ENCODE measurements at regions not wholly inside any gene's neighbourhood (a gene's known extent, or its start where the extent isn't known, plus 50 kb on each side); places are given as distances from the start of the nearest gene placed in this dataset.

DNA sequence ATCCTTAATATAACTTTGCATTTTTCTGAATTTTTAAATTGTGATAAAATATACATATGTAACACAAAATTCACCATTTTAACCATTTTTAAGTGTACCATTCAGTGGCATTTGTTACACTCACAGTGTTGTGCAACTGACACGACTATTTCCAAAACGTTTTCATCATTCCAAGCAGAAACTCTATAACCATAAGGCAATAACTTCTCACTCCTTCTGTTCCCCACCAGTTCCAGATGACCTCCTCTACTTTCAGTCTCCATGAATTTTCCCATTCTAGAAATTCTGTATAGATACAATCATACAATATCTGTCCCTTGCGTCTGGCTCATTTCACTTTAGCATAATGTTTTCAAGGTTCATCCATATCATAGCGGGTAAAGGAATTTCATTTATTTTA is 223.5 kb upstream of the TTC14 start (continued):
- TF ChIP-seq, protein P1, sequence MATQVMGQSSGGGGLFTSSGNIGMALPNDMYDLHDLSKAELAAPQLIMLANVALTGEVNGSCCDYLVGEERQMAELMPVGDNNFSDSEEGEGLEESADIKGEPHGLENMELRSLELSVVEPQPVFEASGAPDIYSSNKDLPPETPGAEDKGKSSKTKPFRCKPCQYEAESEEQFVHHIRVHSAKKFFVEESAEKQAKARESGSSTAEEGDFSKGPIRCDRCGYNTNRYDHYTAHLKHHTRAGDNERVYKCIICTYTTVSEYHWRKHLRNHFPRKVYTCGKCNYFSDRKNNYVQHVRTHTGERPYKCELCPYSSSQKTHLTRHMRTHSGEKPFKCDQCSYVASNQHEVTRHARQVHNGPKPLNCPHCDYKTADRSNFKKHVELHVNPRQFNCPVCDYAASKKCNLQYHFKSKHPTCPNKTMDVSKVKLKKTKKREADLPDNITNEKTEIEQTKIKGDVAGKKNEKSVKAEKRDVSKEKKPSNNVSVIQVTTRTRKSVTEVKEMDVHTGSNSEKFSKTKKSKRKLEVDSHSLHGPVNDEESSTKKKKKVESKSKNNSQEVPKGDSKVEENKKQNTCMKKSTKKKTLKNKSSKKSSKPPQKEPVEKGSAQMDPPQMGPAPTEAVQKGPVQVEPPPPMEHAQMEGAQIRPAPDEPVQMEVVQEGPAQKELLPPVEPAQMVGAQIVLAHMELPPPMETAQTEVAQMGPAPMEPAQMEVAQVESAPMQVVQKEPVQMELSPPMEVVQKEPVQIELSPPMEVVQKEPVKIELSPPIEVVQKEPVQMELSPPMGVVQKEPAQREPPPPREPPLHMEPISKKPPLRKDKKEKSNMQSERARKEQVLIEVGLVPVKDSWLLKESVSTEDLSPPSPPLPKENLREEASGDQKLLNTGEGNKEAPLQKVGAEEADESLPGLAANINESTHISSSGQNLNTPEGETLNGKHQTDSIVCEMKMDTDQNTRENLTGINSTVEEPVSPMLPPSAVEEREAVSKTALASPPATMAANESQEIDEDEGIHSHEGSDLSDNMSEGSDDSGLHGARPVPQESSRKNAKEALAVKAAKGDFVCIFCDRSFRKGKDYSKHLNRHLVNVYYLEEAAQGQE (IDR thresholded peaks at IDR 0.05; ENCODE audit: low read depth, low read length), result no peak
- TF ChIP-seq SMC3 (IDR thresholded peaks at IDR 0.05; ENCODE audit: low read depth, low read length), result no peak
- TF ChIP-seq, protein P2, sequence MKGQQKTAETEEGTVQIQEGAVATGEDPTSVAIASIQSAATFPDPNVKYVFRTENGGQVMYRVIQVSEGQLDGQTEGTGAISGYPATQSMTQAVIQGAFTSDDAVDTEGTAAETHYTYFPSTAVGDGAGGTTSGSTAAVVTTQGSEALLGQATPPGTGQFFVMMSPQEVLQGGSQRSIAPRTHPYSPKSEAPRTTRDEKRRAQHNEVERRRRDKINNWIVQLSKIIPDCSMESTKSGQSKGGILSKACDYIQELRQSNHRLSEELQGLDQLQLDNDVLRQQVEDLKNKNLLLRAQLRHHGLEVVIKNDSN (IDR thresholded peaks at IDR 0.05; ENCODE audit: borderline replicate concordance, low read depth), result no peak
- TF ChIP-seq CHD2 (IDR thresholded peaks at IDR 0.05; ENCODE audit: low read length, partially characterized antibody), result no peak
- TF ChIP-seq, protein P3, sequence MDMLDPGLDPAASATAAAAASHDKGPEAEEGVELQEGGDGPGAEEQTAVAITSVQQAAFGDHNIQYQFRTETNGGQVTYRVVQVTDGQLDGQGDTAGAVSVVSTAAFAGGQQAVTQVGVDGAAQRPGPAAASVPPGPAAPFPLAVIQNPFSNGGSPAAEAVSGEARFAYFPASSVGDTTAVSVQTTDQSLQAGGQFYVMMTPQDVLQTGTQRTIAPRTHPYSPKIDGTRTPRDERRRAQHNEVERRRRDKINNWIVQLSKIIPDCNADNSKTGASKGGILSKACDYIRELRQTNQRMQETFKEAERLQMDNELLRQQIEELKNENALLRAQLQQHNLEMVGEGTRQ (IDR thresholded peaks at IDR 0.05; ENCODE audit: borderline replicate concordance, low read depth, low read length), result no peak

DNA sequence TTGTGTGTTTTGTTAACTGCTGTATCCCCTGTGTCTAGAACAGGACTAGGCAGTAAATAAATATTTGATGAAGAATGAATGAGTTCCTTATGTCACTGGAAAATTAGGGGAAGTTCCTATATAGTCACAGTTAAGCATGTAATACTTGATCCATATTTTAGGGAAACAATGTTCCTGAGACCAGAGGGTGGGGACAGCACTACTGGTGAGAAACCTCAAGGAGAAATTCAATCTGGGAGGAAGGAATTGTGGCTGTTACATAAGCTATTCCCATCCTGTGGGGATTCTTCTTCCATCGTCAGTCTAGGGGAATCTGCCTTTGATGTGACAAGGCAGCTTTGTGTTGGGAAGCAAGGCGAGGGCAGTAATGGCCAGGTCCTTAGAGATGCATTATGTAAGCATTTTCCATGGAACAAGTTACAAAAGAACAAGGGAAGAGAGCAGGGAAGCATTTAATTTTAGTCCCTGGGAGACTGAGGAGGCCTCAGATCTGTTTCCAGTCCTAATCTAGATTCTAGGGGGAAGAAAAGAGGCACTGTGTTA is 219.3 kb upstream of the TTC14 start:
- no peak for DNase-seq
- CTCF ChIA-PET, result no interaction called here
- no peaks in the 10 kb centered on the region for H3K9me3 ChIP-seq
- no peaks in the 10 kb centered on the region for H3K36me3 ChIP-seq (replicated peaks in 1 of 2; ENCODE audit: control insufficient read depth in 1 of 2, insufficient read depth in 2 of 2, low read length in 1 of 2)
- POLR2A ChIA-PET, result no interaction called here
- no peak overlapping the region for H2AFZ ChIP-seq (ENCODE audit: low read depth)
- no peaks in the 10 kb centered on the region for H3K9me2 ChIP-seq
- no peaks in the 10 kb centered on the region for H3F3A ChIP-seq (replicated peaks; ENCODE audit: insufficient read depth)
- H3K79me2 ChIP-seq (ENCODE audit: insufficient read depth), result no peaks in the 10 kb centered on the region
- 0 out of 4 replicates have a peak overlapping the region, but pooled peaks of 1 of the 2 experiments have one; percentile 38 for H3K27ac ChIP-seq (ENCODE audit: low read depth in 2 of 2, low read length in 1 of 2)
- H3K4me1 ChIP-seq (ENCODE audit: control insufficient read depth in 1 of 2, insufficient read depth in 2 of 2, low read depth in 1 of 2, low read length in 1 of 2), result peaks cover 0 to 9% of the 10 kb centered on the region in 2 experiments; a peak in 1 of 4 replicates
- H3K9ac ChIP-seq, result no peak overlapping the region
- H3K4me3 ChIP-seq (ENCODE audit: low read depth in 2 of 2, low read length in 1 of 2), result no peak overlapping the region
- 77% methylated on average over 2 of the region's 2 CpGs for WGBS (ENCODE audit: low lambda C conversion rate)
- H4K20me1 ChIP-seq (ENCODE audit: insufficient read depth), result no peaks in the 10 kb centered on the region
- no peak overlapping the region for H3K4me2 ChIP-seq
- no peaks in the 10 kb centered on the region for H3K27me3 ChIP-seq (ENCODE audit: insufficient read depth)
- TF ChIP-seq, protein P4, sequence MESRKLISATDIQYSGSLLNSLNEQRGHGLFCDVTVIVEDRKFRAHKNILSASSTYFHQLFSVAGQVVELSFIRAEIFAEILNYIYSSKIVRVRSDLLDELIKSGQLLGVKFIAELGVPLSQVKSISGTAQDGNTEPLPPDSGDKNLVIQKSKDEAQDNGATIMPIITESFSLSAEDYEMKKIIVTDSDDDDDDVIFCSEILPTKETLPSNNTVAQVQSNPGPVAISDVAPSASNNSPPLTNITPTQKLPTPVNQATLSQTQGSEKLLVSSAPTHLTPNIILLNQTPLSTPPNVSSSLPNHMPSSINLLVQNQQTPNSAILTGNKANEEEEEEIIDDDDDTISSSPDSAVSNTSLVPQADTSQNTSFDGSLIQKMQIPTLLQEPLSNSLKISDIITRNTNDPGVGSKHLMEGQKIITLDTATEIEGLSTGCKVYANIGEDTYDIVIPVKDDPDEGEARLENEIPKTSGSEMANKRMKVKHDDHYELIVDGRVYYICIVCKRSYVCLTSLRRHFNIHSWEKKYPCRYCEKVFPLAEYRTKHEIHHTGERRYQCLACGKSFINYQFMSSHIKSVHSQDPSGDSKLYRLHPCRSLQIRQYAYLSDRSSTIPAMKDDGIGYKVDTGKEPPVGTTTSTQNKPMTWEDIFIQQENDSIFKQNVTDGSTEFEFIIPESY (IDR thresholded peaks at IDR 0.05; ENCODE audit: borderline replicate concordance, low read depth), result no peak
- TF ChIP-seq TCF12 (IDR thresholded peaks at IDR 0.05) (no peak), RCOR1 (IDR thresholded peaks at IDR 0.05; ENCODE audit: low read length) (no peak), FOSL2 (IDR thresholded peaks at IDR 0.05; ENCODE audit: borderline replicate concordance, low read depth) (no peak), EZH2phosphoT487 (IDR thresholded peaks at IDR 0.05; ENCODE audit: borderline replicate concordance, low read depth) (no peak), RXRA (IDR thresholded peaks at IDR 0.05; ENCODE audit: borderline replicate concordance, low read depth) (no peak), YY1 (IDR thresholded peaks at IDR 0.05; ENCODE audit: low read depth) (no peak)
- TF ChIP-seq, protein P1 (IDR thresholded peaks at IDR 0.05; ENCODE audit: low read depth, low read length), result no peak
- TF ChIP-seq, protein P5, sequence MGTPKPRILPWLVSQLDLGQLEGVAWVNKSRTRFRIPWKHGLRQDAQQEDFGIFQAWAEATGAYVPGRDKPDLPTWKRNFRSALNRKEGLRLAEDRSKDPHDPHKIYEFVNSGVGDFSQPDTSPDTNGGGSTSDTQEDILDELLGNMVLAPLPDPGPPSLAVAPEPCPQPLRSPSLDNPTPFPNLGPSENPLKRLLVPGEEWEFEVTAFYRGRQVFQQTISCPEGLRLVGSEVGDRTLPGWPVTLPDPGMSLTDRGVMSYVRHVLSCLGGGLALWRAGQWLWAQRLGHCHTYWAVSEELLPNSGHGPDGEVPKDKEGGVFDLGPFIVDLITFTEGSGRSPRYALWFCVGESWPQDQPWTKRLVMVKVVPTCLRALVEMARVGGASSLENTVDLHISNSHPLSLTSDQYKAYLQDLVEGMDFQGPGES (IDR thresholded peaks at IDR 0.05; ENCODE audit: low read depth, low read length), result no peak
- TF ChIP-seq, protein P6, sequence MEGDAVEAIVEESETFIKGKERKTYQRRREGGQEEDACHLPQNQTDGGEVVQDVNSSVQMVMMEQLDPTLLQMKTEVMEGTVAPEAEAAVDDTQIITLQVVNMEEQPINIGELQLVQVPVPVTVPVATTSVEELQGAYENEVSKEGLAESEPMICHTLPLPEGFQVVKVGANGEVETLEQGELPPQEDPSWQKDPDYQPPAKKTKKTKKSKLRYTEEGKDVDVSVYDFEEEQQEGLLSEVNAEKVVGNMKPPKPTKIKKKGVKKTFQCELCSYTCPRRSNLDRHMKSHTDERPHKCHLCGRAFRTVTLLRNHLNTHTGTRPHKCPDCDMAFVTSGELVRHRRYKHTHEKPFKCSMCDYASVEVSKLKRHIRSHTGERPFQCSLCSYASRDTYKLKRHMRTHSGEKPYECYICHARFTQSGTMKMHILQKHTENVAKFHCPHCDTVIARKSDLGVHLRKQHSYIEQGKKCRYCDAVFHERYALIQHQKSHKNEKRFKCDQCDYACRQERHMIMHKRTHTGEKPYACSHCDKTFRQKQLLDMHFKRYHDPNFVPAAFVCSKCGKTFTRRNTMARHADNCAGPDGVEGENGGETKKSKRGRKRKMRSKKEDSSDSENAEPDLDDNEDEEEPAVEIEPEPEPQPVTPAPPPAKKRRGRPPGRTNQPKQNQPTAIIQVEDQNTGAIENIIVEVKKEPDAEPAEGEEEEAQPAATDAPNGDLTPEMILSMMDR (IDR thresholded peaks at IDR 0.05), result no peak

Measured in SK-N-SH (cell line).